ENCODE measurements at regions not wholly inside any gene's neighbourhood (a gene's known extent, or its start where the extent isn't known, plus 50 kb on each side); places are given as distances from the start of the nearest gene placed in this dataset.

DNA sequence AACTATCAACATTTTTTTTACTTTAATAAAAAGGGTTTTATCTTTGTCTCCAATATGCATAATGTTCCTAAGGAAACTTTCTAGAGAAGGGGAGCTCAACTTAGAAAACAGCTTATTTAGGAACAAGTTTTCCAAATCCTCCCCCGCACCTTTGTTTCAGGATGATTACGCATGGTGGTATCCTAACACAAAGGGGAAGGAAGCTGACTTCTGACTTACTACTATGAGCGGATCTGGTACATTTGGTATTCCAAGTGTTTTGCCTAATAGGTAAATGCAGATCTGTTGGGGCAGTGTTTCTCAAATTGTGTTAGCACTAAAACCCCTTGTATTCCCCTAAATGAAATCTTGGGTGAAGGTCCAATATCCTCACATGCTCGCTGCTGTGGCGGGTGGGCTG, 229.3 kb upstream of the KLF14 start:
- no peak for DNase-seq (ENCODE audit: low read depth in 2 of 2)

DNA sequence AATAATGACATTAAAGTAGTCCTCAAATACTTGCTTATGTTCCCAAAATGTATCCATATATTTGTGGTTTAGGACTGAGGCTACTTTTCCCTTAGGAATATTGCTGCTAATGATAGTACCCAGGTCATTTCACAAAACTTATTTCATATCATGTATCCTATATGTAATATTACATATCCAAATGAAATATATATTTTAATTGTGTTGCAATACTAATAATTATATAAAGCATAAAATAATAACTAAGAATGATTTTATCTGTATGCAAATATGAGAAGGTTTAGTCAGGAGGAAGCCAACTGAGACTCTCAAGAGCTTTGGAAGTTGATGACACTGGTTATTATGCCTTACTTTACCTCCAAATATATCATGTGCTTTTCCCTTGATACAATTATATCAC, 231.5 kb upstream of the KLF14 start:
- no peak for DNase-seq (ENCODE audit: low read depth in 2 of 2)

DNA sequence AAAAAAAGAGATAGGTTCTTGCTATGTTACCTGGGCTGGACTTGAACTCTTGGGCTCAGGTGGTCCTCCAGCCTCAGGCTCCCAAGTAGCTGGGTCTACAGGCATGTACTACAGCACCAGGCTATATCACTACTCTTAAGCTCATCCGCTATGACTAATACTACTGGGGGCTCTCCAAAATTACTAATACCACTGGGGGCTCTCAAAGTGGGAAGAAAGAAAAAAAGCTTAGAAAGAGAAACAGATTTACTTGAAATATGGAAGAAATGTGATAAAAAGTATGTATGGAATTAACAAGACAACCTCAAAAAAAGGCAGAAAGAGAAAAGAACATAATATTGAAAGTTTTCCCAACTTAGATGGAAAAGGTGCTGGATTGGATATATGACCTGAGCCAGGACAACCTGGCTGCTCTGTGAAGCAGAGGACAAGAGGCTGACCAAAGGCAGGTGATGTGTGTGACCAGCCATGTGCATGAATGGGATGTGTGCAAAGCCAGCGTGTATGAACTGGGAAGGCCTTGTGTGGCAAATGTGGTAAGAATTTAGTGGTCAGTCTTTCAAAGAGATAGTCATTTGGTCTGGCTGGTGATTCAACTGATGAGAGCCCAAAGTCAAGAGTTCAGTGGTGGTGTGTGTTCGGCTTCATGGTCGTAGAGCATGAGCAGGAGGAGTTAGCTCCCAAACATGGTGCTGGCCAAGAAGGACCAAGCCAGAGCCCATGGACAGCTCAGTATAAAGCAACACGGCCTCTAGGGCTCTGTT, 232.4 kb upstream of the KLF14 start:
- DNase-seq (ENCODE audit: low read depth in 2 of 2) = no peak

DNA sequence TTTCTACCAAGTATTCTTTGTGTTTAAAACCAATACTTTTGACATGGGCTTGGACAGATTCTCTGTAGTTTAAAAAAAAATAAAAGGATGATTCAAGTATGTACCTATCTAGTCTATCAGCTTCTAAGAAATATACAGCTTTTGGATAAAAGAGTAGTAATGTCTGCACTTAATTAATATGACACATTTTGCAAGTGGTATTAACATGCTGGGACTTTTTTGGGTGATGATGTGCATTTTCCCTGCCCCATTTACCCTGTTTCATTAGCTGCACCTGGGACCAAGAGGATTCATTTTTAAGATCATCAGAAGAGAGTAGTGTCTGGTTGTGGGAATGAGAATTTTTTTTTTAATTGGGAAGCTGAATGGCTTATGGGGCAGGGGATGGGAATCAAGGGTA, 236.2 kb upstream of the KLF14 start:
- DNase-seq (ENCODE audit: low read depth in 2 of 2) = no peak

DNA sequence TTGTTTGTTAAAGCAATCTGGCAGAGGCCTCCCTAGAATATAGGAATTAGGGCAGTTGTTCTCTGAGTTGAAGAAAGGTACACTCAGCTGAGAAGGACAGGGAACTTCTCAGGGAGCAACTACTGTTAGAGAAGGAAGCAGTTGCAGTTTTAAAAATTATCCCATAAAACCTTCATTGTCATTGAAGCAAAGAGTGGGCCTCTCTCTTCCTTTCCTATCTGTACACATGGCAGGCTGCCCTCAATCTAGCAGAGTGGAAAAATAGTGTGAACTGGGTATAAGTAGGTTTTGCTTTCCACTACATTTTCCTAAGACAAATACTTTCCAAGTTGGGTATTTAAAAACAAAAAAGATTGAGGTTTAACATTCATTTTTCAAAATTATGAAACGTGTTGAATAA, 236.7 kb upstream of the KLF14 start:
- no peak for DNase-seq (ENCODE audit: low read depth in 2 of 2)

DNA sequence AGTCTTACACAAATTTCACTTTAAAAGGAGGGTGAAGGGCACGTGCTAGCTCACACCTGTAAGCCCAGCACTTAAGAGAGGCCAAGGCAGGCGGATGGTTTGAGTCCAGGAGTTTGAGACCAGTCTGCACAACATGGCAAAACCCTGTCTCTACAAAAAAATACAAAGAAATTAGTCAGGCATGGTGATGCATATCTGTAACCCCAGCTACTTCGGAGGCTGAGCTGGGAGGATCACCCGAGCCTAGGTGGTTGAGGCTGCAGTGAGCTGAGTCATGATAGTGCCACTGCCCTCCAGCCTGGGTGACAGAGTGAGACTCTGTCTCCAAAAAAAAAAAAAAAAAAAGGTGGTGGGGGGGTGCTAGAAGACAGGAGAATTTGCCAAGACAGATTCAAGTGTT, 237.3 kb upstream of the KLF14 start:
- no peak for DNase-seq (ENCODE audit: low read depth in 2 of 2)

DNA sequence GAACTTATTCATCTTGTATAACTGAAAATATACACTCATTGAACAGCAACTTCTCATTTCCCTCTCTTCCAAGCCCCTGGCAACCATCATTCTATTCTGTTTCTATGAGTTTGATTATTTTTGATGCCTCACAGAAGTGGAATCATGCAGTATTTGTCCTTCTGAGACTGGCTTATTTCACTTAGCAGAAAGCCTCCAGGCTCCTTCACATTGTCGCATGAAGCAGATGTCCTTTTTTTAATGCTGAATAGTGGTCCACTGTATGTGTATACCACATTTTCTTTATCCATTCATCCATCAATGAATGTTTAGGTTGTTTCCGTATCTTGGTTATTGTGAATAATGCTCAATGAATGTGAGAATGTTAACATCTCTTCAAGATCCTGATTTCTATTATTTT, 238.2 kb upstream of the KLF14 start:
- DNase-seq (ENCODE audit: low read depth in 2 of 2) = no peak

DNA sequence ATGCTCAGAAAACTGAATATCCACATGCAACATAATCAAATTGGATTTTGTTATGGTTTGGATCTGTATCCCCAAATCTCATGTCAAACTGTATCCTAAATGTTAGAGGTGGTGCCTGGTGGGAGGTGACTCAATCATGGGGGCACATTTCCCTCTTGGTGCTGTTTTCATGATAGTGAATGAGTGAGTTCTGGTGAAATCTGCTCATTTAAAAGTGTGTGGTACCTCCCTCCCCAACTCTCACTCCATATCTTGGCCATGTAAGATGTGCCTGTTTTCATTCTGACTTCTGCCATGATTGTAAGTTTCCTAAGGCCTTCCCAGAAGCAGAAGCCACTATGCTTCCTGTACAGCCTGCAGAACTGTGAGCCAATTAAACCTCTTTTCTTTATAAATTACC, 239.6 kb upstream of the KLF14 start:
- DNase-seq (ENCODE audit: low read depth in 2 of 2) = no peak

DNA sequence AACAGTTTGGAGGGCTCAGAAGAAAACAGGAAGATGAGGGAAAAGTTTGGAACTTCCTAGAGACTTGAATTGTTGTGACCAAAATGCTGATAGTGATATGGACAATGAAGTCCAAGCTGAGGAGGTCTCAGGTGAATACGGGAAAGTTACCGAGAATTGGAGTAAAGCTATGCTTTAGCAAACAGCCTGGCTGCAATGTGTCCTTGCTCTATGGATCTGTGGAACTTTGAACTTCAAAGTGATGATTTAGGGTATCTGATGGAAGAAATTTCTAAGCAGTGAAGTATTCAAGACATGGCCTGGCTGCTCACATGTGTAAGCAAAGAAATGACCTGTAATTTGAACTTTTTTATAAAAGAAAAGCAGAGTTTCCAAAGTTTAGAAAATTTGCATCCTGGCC, 240.2 kb upstream of the KLF14 start:
- DNase-seq (ENCODE audit: low read depth in 2 of 2) = no peak

DNA sequence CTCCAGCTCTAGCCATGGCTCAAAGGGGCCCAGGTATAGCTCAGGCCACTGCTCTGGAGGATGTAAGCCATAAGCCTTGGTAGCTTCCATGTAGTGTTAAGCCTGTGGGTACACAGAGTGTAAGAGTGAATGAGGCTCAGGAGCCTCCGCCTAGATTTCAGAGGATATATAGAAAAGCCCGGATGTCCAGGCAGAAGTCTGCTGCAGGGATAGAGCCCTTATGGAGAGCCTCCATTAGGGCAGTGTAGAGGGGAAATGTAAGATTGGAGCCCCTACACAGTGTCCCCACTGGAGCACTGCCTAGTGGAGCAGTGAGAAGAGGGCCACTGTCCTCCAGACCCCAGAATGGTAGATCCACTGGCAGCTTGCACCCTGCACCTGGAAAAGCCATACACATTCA, 240.8 kb upstream of the KLF14 start:
- no peak for DNase-seq (ENCODE audit: low read depth in 2 of 2)

DNA sequence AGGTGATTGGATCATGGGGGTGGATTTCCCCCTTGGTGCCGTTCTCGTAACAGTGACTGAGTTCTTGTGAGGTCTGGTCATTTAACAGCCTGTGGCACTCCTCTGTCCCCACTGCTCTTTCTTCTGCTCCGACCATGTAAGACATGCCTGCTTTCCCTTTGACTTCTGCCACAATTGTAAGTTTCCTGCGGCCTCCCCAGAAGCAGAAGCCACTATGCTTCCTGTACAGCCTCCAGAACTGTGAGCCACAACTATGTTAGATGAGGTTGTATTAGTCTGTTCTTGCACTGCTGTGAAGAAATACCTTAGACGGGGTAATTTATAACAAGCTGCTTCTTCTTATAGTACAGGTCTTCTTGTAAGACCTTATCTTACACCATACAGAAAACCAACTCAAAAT, 241.7 kb upstream of the KLF14 start:
- DNase-seq (ENCODE audit: low read depth in 2 of 2) = no peak

DNA sequence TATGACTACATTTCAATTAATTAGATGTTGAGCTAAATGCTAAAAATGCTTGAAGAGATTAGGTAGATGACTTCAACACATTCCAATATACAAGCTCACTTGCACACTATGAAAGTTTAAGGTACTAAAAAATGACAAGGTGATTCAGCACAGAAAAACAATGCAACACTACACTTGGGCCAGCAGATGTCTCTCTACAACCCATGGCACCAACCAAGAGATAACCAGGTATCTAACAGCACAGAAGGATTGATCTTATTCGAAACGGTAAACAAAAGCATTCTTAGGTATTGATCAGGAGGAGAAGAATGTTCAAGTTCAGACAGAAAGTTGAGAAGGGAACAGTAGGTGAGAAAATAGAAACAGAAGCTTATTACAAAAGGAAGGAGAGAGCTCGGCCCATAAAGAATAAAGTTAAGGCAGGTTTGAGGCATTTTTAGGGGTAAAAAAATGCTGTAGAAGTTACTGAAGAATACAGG, 248.2 kb upstream of the KLF14 start:
- DNase-seq (ENCODE audit: low read depth in 2 of 2) = no peak

DNA sequence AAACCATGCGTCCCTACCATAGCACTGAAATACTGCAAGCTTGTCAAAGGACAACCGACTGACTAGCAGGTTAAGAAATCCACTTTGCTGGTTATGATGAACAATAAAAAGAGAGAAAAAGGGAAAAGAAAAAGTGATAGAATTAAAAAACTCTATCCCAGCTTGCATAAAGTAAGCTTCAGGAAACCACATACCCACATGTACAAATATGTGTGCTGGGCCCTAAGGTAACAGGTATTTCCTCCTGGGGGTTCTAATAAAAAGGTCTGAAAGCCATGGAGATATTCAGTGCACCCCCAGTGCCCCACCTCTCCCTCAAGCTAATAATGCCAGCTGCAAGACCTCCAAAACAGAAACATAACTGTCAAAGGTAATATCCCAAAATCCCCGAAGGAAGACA, 248.6 kb upstream of the KLF14 start:
- no peak for DNase-seq (ENCODE audit: low read depth in 2 of 2)

DNA sequence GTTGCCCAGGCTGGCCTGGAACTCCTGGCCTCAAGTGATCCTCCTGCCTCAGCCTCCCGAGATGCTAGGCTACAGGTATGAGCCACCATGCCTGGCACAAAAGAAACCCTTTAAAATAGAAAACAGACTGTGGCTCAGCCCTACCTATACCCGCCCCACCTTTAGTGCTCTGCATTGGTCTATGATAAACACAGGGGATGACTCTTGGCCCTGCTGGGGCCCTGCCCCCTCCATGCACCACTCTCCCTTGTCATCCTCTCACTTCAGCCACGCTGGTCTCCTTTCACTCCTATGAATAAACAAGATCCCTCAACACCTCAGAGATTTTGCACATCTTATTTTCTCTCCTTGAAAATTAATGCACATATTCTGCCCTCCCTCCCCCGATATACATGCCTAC, 251.4 kb upstream of the KLF14 start:
- DNase-seq (ENCODE audit: low read depth in 2 of 2) = no peak

DNA sequence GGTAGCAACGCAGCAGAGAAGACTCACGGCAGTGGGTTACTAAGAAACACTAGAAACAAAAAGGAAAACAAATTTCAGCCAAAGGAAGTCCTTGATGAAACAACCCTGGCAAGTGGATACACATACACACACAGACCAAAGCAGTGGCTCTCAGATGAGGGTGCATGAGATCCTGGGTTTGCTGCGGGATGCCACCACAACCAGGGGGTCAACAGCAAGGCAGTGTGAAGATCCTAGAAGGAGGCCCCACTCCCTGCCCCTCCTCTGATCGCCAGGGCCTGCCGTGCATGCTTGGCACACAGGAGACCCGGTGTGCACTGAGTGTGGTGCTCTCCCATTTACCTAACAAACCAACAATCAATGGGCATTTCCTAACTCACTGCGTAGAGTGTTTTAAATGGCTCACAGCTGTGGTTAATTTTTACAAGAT, 252.3 kb upstream of the KLF14 start:
- DNase-seq (ENCODE audit: low read depth in 2 of 2) = no peak

DNA sequence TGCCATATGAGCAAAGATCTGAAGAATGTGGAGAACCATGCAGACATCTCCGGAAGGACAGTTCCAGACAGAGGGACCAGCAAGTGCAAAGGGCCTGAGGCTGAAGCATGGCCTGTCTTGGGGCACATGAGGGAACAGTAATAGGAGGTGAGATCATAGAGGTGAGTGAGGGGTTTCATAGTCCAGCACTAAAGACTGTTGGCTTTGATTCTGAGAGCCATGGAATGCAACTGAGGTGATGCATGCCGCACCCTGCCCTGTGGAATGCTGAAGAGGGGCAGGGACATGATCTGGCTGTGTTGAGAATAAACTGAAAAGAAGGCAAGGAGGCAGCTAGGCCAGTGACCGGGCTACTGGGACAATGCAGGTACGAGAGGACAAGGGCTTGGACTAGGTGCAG, 253.1 kb upstream of the KLF14 start:
- no peak for DNase-seq (ENCODE audit: low read depth in 2 of 2)

DNA sequence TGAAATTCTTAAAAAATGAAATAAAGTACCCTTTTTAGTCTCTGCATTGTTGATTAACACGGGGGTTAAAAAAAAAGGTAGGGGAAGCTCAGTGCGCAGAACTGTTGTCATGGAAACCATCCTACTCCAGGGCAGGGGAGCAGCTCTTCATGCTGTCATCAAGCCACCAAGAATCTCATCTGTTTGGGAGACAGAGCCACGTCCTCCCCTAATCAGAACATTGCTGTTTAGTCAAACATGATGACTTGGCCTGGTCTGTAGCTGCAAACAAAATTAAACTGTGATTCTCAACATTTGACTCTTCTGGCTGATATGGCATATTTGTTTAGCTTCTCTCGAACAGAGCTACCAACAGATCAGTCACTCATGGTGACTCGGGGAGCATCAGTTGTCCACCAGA, 254.4 kb upstream of the KLF14 start:
- DNase-seq (ENCODE audit: low read depth in 2 of 2) = no peak

DNA sequence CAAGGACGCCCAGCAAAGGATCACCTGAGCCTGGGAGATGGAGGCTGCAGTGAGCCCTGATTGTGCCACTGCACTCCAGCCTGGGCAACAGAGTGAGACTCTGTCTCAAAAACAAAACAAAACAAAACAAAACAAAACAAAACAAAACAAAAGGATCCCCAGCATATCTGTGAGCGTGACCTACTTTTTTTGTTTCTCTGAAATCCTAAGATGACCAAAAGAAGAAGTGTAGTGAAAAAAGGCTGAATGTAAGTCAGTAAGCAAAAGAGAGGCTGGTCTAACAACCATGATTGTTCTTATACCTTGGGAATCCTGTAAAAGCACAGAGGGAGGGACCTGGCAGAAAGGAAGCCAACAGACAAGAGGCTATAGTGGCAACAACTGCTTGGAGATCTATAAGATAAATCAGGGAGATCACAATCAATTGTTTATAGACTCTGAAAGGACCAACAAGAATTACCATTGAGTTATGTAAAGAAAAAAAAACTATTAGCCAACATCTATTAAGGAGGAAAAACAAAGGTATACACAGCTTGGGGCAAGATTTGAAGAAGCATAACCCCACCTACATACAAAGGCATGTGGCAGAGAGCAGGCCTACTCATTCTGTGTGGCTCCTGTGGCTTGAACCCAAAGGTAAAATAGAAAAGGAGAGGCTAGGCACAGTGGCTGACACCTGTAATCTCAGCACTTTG, 255.2 kb upstream of the KLF14 start:
- DNase-seq (ENCODE audit: low read depth in 2 of 2) = no peak

DNA sequence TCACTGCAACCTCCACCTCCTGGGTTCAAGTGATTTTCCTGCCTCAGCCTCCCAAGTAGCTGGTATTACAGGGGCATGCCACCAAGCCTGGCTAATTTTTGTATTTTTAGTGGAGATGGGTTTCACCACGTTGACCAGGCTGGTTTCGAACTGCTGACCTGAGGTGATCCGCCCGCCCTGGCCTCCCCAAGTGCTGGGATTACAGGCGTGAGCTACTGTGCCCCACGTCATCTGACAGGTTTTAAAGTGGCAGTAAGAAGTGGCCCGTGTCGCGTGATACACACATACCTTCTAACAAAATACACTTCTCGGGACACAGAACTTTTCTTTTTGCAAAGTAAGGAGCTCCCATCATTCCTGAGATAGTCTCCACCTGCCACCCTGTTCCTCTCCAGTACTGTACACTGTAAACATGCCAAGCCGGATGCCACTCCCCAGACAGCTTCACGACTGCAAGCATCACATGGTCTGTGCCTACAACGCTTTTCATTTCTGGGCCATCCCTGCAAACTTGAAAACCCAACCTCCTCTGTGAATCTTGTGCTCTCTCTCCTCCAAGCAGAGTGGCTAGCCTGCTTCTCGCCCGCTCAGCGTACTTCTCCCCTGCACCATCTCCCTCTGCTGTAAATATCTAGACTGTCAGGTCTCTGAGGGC, 256.3 kb upstream of the KLF14 start:
- no peak for DNase-seq (ENCODE audit: low read depth in 2 of 2)

DNA sequence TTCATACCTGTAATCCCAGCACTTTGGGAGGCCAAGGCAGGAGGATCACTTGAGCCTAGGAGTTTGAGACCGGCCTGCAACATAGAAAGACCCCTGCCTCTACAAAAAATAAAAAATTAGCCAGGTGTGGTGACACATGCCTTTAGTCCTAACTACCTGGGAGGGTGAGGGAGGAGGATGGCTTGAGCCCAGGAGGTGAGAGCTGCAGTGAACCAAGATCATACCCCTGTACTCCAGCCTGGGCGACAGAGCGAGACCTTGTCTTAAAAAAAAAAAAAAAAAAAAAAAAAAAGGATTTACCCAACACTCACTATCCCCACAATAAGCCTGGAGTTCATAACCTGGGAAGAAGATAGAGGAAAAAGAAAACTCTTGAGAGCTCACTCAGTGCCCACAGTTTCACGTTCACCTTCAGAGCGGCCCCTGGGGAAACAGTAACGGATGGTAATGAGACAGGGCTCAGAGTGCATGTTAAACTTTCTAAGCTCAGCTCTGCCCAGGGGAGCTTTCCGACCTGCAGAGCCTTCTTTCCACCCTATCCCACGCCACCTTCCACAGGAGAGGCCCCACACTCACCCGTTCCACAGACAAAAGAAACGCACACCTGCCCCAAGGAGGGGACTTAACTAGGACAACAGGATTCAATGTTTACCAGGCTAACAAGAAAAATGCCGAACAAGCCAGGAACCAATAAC, 259.8 kb upstream of the KLF14 start:
- DNase-seq (ENCODE audit: low read depth in 2 of 2) = no peak

DNA sequence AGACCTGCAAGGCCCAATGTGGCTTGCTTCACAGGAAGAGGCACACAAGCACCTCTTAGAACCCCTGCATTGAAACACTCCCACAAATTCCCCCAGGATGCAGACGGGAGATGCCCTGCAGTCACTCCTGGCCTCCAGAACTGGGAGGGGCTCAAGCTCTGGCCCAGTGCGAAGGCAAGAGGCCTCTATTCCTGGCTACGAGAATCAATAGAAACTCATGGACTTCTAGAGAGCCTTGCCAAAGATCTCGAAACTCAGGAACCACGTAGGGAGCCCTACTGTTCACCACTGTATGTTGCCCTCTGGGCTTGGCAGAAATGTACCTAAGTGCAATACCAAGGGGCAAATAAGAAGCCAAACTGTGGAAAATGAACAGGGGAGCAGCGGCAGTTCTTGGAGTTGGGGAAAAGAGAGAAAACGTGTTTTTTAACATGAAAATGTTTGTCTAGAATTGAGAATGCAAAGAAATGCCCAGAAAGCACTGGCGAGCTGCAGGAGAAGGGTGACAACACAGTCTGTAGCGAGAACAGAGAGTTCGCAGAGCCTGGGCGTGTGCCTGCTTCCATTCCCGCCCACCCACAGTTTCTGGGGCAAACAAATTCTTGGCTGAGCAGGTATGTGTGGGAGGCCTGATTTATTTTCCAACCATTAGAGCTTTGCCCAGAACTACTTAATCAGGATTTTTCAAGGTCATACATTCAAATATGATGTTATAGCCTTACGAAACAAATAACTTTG, 260.5 kb upstream of the KLF14 start:
- DNase-seq (ENCODE audit: low read depth in 2 of 2) = no peak
